Smooth muscle cell (in vitro differentiated cells): ENCODE measurements at regions not wholly inside any gene's neighbourhood (a gene's known extent, or its start where the extent isn't known, plus 50 kb on each side); places are given as distances from the start of the nearest gene placed in this dataset.

Experiments used
- DNase-seq: peaks from one replicate; lab custom pipeline; 2025; ENCODE audit not compliant: unreplicated experiment; lab: John Stamatoyannopoulos, UW
- H2AFZ ChIP-seq: fragments of 200-600 bp; sonication (generic); 2 replicates; pipeline ENCODE4 v1.6.0; 2016; ENCODE audit warnings: antibody characterized with exemption, low read depth, mild to moderate bottlenecking
- H3F3A ChIP-seq: fragments of 200-600 bp; sonication (generic); 2 replicates; pipeline ENCODE4 v1.6.0; 2017; ENCODE audit warnings: antibody characterized with exemption, low read depth
- H3K27ac ChIP-seq: fragments of 200-600 bp; sonication (generic); 2 replicates; pipeline ENCODE4 v1.5.1; 2016; ENCODE audit warnings: low read depth, mild to moderate bottlenecking
- H3K27me3 ChIP-seq: fragments of 200-600 bp; sonication (generic); 2 replicates; pipeline ENCODE4 v1.6.1; 2016; ENCODE audit warnings: low read depth, mild to moderate bottlenecking
- H3K36me3 ChIP-seq: fragments of 200-600 bp; sonication (generic); 2 replicates; pipeline ENCODE4 v1.5.1; 2016; ENCODE audit warnings: low read depth
- H3K4me1 ChIP-seq: fragments of 200-600 bp; sonication (generic); 2 replicates; pipeline ENCODE4 v1.5.1; 2016; ENCODE audit warnings: low read depth
- H3K4me2 ChIP-seq: fragments of 200-600 bp; sonication (generic); 2 replicates; pipeline ENCODE4 v1.6.0; 2016; ENCODE audit warnings: mild to moderate bottlenecking
- H3K4me3 ChIP-seq: fragments of 200-600 bp; sonication (generic); 2 replicates; pipeline ENCODE4 v1.5.1; 2016; ENCODE audit warnings: mild to moderate bottlenecking
- H3K79me2 ChIP-seq: fragments of 200-600 bp; sonication (generic); 2 replicates; pipeline ENCODE4 v1.6.0; 2016; ENCODE audit warnings: low read depth, mild to moderate bottlenecking
- H3K9ac ChIP-seq: fragments of 200-600 bp; sonication (generic); 2 replicates; pipeline ENCODE4 v1.6.0; 2016; ENCODE audit warnings: low read depth
- H3K9me3 ChIP-seq: fragments of 200-600 bp; sonication (generic); replicated peaks from 2 replicates; pipeline ENCODE4 v1.5.1; 2016; ENCODE audit warnings: low read depth
- H4K20me1 ChIP-seq: fragments of 200-600 bp; sonication (generic); 2 replicates; pipeline ENCODE4 v1.6.0; 2016; ENCODE audit warnings: low read depth
- WGBS: methylation state at CpG from one replicate; pipeline ENCODE4 v1.1.7; 2016; ENCODE audit warnings: low lambda C conversion rate; 5-methylcytosine and 5-hydroxymethylcytosine counted together
- TF ChIP-seq, protein P1 (sequence below): fragments of 200-600 bp; sonication (generic); IDR thresholded peaks from 2 replicates; pipeline ENCODE4 v1.5.1; 2017; ENCODE audit warnings: borderline replicate concordance, mild to moderate bottlenecking, antibody characterized with exemption; ENCODE audit not compliant: insufficient read depth, poor library complexity, severe bottlenecking

DNA sequence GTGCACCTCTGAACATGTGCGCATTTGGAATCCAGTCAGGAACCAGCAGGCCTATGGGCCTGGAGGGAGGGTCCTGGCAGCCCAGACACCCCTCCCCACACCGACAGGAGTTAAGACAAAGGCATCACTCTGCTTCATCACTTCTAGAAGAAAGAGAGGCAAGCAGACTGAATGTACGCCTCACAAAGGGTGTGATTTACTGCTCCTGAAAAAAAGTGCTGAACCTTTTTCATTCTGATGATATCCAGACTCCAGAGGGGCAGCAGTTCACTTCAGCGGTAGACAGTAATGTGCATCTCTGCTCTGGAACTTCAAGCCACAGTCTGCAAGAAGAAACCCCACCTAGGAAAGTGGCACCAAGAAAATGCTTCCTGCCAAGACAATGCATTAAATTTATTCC lies 88.2 kb upstream of the TMEM72 start:
- 72% methylated on average over 4 of the region's 4 CpGs for WGBS
- H3F3A ChIP-seq, result no peaks in the 10 kb centered on the region
- H3K9me3 ChIP-seq, result no peaks in the 10 kb centered on the region
- TF ChIP-seq, protein P1, sequence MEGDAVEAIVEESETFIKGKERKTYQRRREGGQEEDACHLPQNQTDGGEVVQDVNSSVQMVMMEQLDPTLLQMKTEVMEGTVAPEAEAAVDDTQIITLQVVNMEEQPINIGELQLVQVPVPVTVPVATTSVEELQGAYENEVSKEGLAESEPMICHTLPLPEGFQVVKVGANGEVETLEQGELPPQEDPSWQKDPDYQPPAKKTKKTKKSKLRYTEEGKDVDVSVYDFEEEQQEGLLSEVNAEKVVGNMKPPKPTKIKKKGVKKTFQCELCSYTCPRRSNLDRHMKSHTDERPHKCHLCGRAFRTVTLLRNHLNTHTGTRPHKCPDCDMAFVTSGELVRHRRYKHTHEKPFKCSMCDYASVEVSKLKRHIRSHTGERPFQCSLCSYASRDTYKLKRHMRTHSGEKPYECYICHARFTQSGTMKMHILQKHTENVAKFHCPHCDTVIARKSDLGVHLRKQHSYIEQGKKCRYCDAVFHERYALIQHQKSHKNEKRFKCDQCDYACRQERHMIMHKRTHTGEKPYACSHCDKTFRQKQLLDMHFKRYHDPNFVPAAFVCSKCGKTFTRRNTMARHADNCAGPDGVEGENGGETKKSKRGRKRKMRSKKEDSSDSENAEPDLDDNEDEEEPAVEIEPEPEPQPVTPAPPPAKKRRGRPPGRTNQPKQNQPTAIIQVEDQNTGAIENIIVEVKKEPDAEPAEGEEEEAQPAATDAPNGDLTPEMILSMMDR, result no peak
- no peak overlapping the region for H3K9ac ChIP-seq
- no peaks in the 10 kb centered on the region for H3K79me2 ChIP-seq
- no peak overlapping the region for H3K4me3 ChIP-seq
- no peaks in the 10 kb centered on the region for H3K27me3 ChIP-seq
- no peaks in the 10 kb centered on the region for H3K4me1 ChIP-seq
- DNase-seq, result no peak
- H3K4me2 ChIP-seq, result no peak overlapping the region
- H4K20me1 ChIP-seq, result no peaks in the 10 kb centered on the region
- no peak overlapping the region for H3K27ac ChIP-seq
- no peaks in the 10 kb centered on the region for H3K36me3 ChIP-seq
- no peak overlapping the region for H2AFZ ChIP-seq

DNA sequence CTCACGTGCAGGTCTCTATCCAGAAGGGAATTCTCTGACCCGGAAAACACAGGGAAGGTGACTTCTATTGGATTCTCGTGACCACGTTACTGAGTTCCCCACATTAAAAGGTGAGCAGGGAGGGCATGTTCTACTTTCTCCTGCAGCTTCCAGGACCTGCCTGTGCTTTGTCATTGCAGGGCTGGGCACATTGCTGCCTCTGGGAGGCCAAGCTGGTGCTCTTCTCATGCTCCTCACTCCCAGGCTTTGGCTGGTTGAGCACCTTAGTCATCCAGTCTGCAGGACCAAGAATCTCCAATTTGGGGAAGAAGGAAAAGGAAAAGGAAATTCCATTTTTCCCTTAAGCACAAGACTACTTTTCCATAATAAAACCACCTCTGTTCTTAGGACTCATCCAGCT lies 86.5 kb upstream of the TMEM72 start:
- H3K36me3 ChIP-seq, result no peaks in the 10 kb centered on the region
- 85% methylated on average over 4 of the region's 4 CpGs for WGBS
- H3K27ac ChIP-seq, result no peak overlapping the region
- no peaks in the 10 kb centered on the region for H3K4me1 ChIP-seq
- no peaks in the 10 kb centered on the region for H3K27me3 ChIP-seq
- H3F3A ChIP-seq, result no peaks in the 10 kb centered on the region
- no peak overlapping the region for H3K4me3 ChIP-seq
- TF ChIP-seq, protein P1, result no peak
- H3K9ac ChIP-seq, result no peak overlapping the region
- no peaks in the 10 kb centered on the region for H4K20me1 ChIP-seq
- DNase-seq, result no peak
- H3K4me2 ChIP-seq, result no peak overlapping the region
- H3K9me3 ChIP-seq, result no peaks in the 10 kb centered on the region
- H3K79me2 ChIP-seq, result no peaks in the 10 kb centered on the region
- no peak overlapping the region for H2AFZ ChIP-seq

DNA sequence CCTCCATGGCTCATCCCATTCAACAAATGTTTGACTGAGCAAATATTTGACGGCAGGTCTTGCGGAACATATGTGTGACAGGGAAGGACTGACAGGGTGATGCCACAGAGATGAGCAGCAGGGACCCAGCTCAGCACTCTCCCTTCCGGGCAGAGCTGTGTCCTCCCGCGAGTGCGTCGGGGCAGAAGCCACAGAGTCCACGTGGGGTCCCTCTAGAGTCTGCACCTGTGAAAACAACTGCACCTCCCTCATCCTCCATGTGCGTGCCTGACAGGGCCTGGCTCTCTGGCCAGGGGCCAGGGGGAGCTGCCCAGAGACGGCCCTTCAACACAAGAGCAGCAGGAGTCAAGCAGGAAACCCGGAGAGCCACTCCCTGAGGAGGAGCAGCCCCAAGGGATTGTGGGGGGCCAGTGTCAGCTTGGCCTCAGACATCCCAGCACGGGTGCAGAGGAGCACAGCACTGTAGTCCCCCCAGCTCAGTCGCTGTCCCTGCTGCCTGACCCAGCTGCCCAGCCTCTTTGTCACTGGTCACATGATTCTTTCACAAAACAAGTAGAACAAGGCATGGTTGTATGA lies 83.6 kb upstream of the TMEM72 start:
- TF ChIP-seq, protein P1, result no peak
- Histone ChIP-seq H3K27ac (no peak overlapping the region), H3K4me3 (no peak overlapping the region), H3K27me3 (no peaks in the 10 kb centered on the region), H3K79me2 (no peaks in the 10 kb centered on the region), H3K4me1 (no peaks in the 10 kb centered on the region), H3K9ac (no peak overlapping the region), H3F3A (no peaks in the 10 kb centered on the region), H2AFZ (no peak overlapping the region), H3K36me3 (no peaks in the 10 kb centered on the region), H3K4me2 (no peak overlapping the region), H4K20me1 (no peaks in the 10 kb centered on the region), H3K9me3 (no peaks in the 10 kb centered on the region)
- DNase-seq, result no peak
- 88% methylated on average over 13 of the region's 13 CpGs for WGBS

DNA sequence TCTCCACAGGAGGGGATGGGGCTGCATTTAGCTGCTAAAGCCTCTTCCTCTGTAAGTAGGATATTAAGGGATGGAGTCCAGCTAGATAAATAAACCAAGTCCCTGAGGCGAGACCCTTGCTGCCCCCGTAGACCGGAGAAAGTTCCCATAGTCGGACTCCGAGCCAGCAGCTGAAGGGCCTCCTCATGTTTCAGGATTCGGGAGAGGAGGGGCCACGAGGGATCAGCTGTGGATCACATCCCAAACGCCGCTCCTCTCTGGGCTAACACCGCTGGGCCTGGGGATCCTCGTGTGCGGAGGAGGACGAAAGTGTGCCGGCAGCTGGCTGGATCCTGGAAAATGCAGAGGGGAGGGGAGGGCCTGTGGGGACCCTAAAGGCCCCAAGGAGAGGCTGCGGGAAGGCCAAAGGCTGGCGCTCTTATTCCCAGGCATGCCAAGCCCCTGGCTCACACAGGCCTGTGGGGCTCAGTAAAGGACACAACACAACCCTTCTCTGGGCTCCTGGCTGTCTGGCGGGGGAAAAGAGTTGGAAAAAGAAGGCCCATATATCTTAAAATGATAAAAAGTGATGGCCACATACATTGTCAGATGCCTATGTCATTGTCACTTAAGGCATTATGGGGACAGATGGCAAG lies 82.5 kb upstream of the TMEM72 start:
- Histone ChIP-seq H3K4me3 (no peak overlapping the region), H3K36me3 (no peaks in the 10 kb centered on the region), H3K27ac (no peak overlapping the region), H3K4me2 (no peak overlapping the region), H3K27me3 (no peaks in the 10 kb centered on the region), H3K9me3 (no peaks in the 10 kb centered on the region), H4K20me1 (no peaks in the 10 kb centered on the region), H3K9ac (no peak overlapping the region), H3F3A (no peaks in the 10 kb centered on the region), H3K79me2 (no peaks in the 10 kb centered on the region), H3K4me1 (no peaks in the 10 kb centered on the region), H2AFZ (no peak overlapping the region)
- no peak for DNase-seq
- 88% methylated on average over 15 of the region's 17 CpGs for WGBS
- TF ChIP-seq, protein P1, result no peak
